SK-N-SH (cell line): ENCODE measurements at regions not wholly inside any gene's neighbourhood (a gene's known extent, or its start where the extent isn't known, plus 50 kb on each side); places are given as distances from the start of the nearest gene placed in this dataset.

Experiments
- POLR2AphosphoS5 ChIP-seq: IDR thresholded peaks from 2 replicates; pipeline ENCODE4 v1.6.1; 2012; ENCODE audit warnings: low read depth, low read length
- TF ChIP-seq, protein P1 (sequence below): fragments of 200-600 bp; sonication (generic); IDR thresholded peaks from 2 replicates; pipeline ENCODE4 v1.6.1; 2017; ENCODE audit warnings: antibody characterized with exemption, mild to moderate bottlenecking, moderate library complexity
- TF ChIP-seq, protein P2 (sequence below): fragments of 150-350 bp; IDR thresholded peaks from 2 replicates; pipeline ENCODE4 v1.6.1; 2016; ENCODE audit warnings: mild to moderate bottlenecking, low read depth, low read length
- TF ChIP-seq, protein P3 (sequence below): fragments of 150-350 bp; IDR thresholded peaks from 2 replicates; pipeline ENCODE4 v1.6.1; 2017; ENCODE audit warnings: antibody characterized with exemption, low read length, low read depth, borderline replicate concordance

DNA sequence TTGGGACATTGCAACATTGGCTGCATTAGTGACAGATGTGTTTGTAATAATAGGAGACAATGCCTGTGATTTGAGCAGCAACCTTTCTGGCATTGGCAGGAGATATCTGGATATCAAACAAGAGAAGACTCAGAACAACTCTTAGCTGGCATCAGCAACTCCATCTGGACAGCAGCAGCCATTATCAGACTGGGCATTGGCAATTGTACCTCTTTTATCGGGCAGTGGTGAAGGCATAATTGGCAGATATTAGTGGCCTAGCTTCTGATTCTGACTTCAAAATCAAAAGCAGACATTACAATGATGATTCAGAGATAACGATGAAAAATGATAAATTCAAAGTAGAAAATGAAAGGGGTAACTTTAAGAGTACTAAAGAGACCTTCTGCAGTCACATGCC, 1193.7 kb downstream of the EFNB2 start:
- TF ChIP-seq POLR2AphosphoS5 = no peak
- TF ChIP-seq, protein P1, sequence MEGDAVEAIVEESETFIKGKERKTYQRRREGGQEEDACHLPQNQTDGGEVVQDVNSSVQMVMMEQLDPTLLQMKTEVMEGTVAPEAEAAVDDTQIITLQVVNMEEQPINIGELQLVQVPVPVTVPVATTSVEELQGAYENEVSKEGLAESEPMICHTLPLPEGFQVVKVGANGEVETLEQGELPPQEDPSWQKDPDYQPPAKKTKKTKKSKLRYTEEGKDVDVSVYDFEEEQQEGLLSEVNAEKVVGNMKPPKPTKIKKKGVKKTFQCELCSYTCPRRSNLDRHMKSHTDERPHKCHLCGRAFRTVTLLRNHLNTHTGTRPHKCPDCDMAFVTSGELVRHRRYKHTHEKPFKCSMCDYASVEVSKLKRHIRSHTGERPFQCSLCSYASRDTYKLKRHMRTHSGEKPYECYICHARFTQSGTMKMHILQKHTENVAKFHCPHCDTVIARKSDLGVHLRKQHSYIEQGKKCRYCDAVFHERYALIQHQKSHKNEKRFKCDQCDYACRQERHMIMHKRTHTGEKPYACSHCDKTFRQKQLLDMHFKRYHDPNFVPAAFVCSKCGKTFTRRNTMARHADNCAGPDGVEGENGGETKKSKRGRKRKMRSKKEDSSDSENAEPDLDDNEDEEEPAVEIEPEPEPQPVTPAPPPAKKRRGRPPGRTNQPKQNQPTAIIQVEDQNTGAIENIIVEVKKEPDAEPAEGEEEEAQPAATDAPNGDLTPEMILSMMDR = no peak
- TF ChIP-seq, protein P2, sequence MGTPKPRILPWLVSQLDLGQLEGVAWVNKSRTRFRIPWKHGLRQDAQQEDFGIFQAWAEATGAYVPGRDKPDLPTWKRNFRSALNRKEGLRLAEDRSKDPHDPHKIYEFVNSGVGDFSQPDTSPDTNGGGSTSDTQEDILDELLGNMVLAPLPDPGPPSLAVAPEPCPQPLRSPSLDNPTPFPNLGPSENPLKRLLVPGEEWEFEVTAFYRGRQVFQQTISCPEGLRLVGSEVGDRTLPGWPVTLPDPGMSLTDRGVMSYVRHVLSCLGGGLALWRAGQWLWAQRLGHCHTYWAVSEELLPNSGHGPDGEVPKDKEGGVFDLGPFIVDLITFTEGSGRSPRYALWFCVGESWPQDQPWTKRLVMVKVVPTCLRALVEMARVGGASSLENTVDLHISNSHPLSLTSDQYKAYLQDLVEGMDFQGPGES = no peak
- TF ChIP-seq, protein P3, sequence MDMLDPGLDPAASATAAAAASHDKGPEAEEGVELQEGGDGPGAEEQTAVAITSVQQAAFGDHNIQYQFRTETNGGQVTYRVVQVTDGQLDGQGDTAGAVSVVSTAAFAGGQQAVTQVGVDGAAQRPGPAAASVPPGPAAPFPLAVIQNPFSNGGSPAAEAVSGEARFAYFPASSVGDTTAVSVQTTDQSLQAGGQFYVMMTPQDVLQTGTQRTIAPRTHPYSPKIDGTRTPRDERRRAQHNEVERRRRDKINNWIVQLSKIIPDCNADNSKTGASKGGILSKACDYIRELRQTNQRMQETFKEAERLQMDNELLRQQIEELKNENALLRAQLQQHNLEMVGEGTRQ = no peak
